Stimulated activated naive CD8-positive, alpha-beta T cell treated with anti-CD3 and anti-CD28 coated beads, Interleukin-15, Interleukin-2, amounts not matched to agents 100 U/mL and 50 U/mL, for 24 hours (primary cell): ENCODE measurements at regions not wholly inside any gene's neighbourhood (a gene's known extent, or its start where the extent isn't known, plus 50 kb on each side); places are given as distances from the start of the nearest gene placed in this dataset.

Experiments used
- ATAC-seq: fragments of 150-1000 bp; cut with Tn5 transposase; one replicate; pipeline ENCODE4 v1.10.0; 2021
- DNase-seq: peaks from one replicate; pipeline ENCODE4 v3.0.0; 2021

DNA sequence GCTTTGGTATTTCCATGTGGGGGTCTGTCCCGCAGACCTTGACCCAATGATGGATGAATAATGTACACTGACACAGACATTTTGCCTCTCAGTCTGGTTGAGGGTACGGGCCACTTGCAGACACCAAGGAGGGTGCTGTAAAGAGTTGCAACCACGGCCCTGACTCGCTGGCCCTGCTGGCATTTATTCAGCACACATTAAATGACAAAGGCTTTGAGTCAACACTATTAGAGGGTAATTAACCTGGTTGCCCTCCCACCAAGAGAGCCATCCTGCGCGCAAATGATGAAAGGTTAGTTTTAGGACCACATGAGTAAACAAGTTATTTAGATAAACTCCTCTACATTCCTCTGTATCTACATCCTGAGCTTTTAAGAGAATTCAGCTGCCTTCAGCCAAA is 308.9 kb upstream of the MMS22L start:
- DNase-seq, result no peak
- ATAC-seq, result no peak

DNA sequence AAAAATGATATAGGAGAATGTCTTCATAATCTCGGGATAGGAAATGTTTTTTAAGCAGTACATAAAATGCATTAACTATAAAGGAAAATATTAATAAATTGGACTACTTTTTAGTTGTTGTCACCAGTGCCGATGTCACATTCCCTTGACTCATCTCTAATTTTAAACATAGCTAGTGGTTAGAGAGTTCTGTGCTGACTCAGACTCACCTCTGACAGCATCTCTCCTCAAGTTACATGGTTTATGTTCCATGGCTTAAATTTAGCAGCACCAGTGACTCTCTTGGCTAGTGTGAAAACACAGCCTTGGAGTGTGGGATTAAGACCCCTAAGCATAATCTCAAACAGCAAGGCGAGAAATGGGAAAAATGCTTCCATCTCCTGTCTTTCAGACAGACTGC is 311.8 kb upstream of the MMS22L start:
- DNase-seq (no peak), ATAC-seq (no peak)

DNA sequence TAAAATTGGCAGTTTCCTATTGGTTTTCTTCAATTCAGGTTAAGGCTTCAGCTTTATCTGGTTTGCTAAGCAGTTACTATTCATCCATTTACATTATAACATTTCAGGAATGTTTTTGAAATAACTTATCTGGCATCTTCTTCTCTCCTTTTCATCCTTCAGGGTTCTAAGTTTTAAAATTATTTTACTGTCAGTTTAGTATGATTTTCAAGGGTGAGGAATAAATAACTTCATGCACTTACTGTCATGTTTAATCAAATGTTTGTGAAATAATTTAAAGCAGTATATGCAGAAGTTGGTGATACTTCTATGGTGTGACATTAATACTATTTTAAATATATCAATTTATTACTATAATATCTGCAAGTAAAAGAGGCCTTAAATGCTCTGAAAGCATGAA is 338.1 kb upstream of the MMS22L start:
- ATAC-seq, result no peak
- DNase-seq, result no peak

DNA sequence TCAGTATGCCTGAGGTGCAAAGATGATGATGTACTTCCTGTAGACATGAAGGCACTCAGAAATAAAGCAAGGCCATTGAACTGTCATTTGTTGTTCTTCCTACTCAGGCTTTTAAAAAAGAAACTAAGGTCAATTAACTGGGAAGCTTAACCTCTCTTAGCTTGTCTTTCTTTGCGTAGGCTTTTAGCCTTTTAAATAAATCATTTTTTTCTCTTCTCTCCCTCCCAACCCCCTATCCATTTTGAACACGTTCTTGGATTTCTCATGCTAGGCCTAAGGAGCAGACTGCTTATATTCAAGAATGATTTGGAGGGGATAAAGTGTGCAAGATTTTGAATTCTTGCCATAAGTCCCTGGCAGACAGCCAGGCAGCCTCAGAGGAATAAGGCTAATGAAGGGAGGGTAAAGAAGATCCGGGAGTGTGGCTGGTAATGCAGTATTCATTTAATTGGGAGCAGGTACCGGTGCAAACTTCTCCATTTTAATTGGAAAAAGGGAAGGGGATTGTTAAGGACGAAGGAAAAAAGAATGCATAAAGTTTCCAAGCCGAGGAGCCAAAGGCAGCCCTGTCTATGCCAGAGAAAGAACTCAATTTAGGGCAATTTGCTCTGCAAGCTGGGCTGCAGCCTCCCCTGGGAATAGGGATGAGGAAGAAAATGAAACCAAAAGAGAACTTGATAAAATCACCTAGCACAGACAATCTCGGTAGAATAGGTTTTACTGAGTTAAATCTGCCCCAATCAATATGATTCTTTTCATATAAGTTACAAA is 343.8 kb upstream of the MMS22L start:
- DNase-seq, result no peak

DNA sequence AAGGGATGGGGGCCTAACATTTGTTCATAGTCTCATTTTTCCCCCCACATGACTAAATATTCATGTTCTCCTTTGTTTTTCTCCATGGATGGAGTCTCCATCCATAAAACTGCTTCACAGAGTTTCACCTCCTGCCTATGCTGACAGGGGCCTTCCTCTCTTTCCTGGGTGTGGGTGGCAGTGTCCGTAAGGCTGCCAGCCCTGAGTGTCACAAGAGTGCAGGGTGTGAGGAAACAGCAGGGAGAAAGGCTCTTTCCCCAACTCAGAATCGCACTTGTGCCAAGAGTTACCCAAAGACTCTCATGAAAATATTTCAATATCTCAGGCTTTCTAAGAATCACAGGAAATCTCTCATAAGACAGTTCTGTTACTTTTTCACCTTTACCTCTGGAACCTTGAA is 346.2 kb upstream of the MMS22L start:
- ATAC-seq, result no peak
- no peak for DNase-seq

More for the DNA sequence above, 343.8 kb upstream of the MMS22L start:
- ATAC-seq, result no peak

DNA sequence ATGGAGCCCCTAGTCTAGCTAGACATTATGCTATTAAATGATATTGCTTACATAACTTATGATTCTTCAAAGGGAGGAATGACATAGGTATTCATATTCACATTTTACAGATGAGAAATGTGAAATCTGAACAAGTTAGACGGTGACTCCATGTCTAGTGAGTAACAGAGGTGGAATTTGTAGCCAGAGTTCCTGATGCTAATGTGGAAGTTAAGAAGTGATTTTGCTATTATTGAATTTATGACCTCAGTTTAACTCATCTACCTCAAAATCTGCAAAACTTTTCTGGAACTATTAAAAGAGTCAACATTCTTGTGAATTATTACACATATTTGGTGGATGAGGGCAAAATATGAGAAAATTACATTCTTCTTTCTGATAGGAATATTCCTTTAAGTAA is 347.6 kb upstream of the MMS22L start:
- DNase-seq (no peak), ATAC-seq (no peak)

DNA sequence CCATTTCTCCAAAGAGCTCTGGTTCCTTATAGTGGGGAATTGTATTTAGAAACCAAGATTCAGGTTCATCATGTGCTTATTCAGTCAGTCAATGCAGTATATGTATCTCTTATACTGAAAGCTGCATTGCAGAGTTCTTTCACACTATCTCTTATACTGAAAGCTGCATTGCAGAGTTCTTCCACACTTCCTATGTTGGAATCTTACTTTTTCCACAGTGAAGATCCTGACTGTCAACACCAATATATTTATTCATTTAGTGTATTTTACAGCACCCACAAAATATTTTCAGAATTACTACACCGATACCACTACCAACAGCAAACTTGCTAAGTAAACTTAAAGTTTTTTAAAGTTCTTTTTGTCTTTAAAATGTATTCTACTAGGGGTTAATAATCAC is 349.3 kb upstream of the MMS22L start:
- DNase-seq, result no peak

DNA sequence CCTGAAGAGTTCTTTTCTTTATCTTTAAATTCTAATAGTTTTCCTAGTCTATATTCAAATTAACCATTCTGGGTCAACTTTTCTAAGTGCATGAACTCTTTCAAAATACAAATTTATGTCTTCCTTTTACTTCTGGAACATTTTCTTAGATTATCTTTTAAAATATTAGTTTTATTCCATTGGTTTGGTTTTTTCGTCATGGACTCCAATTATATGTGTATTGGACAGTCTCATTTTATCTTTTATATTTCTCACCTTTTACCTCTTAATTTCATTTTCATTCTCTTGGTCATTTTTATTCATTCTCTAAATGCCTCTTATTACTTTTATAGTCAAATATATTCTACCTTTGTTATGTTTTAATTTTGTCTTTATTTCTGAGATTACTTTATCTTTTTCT is 356.7 kb upstream of the MMS22L start:
- no peak for ATAC-seq
- no peak for DNase-seq

More for the DNA sequence above, 349.3 kb upstream of the MMS22L start:
- ATAC-seq, result no peak

DNA sequence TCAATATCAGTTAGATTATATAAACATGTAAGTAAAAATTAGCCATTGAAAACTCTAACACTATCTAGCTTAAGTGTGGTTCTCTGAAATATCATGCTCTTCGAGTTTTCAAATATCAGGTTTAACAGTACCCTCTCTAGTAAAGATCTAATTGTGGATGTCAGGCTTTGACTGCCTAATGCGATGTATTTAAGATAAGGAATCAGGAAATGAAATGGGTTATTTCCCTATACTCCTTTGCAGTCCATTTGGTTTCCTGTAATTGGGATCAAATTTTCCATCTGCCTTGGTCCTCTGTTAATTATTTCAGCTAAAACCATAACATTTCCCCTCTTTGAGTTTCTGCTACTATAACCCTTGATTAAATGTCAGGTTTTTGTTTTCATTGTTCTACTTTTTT is 361.3 kb upstream of the MMS22L start:
- DNase-seq (no peak), ATAC-seq (no peak)

DNA sequence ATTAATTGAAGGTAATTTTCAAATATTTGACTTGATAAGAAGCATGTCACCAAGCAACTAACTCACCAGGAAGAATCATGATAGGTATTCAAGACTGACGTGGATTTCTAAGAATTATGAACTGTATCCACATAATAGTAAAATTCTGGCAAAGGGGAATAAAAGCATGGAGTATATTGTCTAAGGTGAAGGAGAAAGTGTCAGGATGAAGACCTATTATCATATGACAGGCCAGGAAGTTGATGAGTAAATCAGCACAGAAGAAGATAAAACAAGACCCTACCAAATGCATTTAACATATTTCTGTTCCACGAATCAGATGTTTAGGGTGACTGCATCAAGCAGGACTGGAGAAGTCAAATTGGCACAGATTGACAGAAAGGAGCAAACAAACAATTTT is 362.7 kb upstream of the MMS22L start:
- no peak for ATAC-seq
- no peak for DNase-seq

DNA sequence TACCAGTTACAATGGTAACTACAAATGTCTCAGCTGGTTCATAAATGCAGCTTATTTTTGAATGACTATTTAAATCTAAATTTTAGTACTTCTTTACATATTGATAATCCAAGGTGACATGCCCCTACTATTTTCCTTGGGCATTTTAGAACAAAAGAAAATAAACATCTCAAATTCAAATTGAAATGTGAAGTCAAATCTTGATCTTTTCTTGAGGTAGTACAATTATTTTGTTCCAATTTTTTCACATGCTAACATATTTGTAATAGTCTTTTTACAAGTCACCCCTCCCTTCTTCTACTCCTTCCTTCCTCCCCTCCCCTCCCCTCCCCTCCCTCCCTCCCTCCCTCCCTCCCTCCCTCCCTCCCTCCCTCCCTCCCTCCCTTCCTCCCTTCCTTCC is 370.1 kb upstream of the MMS22L start:
- no peak for ATAC-seq

DNA sequence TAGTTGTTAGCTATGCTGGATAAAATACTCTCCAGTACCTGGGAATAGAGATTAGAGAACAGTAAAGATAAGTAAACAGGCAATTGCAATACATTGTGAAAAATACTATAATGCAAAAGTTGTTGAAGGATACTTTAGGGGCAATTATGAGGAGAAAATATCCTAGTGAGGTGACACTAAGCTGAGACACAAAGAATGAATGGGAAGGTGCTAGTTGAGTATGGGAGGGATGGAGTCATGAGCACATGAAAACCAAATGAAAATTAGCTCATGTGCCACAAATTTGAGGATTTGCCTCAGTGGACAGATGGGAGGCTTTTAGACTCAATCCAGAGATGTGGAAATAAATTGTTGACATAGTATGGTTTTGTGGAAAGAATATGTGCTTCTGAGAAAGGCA is 370.5 kb upstream of the MMS22L start:
- ATAC-seq (no peak), DNase-seq (no peak)

More for the DNA sequence above, 370.1 kb upstream of the MMS22L start:
- DNase-seq, result no peak

DNA sequence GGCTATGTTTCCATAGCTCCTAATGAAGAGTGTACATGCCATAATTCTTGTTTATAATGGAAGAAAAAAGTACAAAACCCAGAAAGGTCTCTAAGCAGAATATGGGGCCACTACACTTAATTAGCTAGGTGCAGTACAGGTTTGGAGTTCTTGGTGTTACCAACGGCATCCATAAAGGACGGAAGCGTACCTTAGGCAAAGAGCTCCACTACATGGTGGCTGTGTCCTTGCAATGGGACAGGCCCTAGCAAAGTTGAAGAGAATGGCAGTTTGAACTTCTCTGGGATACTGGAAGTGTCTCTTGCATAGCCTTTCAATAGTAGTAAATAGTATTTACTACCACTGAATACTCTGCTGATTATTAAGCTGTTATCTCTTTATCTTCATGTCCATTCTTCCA is 371.7 kb upstream of the MMS22L start:
- DNase-seq, result no peak
- no peak for ATAC-seq

DNA sequence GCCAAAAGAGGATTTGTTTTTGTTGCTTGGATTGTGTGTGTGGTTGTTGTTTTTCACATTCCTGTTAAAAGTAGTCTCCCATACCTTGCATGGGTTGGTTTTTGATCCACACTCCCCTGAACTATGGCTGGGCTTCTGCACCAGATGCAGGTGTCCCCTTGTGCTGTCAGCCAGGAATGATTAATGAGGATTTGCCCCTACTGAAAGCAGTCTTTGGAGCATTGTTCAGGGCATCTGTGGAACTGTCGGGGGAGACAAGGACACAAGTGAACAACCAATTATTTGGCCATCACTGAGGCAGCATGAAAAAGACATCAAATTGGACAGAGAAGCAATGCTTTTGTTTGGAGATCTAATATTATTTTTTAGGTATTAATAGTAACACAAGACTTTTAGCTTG is 373.2 kb upstream of the MMS22L start:
- DNase-seq (no peak), ATAC-seq (no peak)

DNA sequence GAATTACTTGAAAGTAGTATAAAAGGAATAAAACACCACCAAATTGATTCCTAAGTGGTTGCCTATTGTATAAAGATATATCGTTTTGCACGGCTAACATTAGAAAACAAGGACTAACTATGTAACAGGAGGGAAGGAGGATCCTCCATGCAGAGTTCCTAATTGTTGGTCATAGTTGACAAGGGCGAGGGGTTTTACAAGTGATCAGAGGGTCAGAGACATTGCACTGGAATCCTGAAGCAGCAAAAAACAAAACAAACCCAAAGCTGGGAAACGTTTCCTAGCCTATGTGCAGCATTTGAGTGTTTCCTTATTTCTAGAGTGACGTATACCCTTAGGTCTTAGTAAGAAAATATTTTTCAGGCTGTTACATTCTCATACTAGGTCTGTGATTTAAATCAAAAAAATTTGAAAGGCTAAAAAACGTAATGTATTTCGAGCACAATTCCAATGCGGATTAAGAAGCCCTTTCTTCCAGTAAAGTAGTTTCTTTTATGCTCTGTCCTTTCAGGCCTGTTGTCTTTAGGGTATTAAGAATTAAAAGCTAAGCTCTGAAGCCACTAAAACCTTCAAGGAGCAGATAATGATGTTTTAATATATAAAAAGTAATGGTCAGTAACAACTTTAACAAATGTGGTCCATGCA is 373.8 kb upstream of the MMS22L start:
- no peak for ATAC-seq

DNA sequence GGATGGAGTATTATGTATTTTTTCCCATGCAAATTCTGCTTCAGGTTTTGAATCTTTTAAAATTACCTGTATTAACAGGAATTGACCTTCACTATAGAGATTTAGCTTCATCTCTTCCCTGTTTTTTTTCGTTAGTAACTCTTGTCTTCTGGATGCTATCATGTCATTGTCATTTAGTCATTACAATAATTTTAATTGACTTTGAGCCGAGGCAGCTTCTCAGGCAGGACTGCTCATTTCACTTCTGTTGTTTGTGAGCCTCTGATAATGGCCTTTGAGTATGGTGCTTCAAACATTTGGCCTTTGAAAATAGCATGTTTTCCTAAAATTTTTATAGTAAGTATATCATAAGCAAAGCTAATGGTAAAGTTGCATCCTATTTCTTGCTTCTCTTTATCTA is 375.1 kb upstream of the MMS22L start:
- ATAC-seq (no peak), DNase-seq (no peak)

More for the DNA sequence above, 373.8 kb upstream of the MMS22L start:
- DNase-seq, result no peak

DNA sequence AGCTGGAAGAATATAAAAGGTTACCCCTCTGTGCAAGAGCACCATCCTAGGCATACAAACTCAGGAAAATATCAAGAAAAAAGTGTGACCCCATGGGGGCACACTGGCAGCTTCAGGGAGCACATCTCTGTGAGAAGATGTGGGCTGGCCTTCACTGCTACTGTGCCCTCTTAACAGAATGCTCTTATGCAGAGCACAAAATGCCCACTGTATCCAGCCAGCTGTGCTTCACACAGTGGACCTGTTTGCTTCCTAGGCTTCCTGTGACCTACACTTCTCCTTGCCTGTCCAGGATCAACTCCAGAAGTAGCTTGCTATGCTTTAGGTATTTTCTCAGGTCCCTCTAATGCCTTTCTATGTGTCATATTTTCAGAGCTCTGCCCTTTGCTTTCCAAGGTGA is 380.2 kb upstream of the MMS22L start:
- ATAC-seq (no peak), DNase-seq (no peak)

DNA sequence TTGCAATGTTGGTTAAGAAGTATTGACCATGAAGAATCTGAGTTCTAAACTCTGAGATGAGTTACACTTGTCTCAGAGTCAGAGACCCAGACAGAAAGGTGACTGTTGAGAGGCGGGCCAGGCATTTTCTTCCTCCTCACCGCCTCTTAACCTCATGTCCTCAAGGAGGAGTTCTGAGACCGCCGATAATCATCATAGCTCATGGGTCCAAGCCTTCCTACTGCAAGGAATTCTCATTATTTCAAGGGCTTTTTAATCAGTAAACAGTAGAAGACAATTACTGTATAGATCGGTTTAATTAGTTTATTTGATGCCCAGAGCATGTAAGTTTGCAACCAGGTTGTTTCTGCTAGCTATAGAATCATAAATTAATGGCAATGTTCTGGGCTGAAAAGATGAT is 382.4 kb upstream of the MMS22L start:
- ATAC-seq, result no peak
- no peak for DNase-seq

DNA sequence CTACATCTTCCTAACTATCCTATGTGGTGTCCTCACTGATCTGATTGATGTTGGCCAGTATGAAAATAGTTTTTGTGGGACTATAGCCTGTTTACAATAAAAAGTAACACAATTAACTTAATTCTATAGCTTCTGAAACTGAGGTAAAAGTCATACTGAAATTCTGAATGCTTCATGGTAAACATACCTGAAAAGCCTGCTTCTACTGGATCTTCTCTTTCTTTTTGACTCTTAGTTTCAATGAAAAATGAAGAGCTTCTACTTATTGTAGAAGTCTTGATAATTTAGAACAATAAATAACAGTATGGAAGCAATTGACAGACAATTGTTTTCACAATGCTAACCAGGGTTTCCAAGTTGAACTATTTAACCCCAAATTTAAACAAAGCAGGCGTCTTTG is 383.9 kb upstream of the MMS22L start:
- no peak for DNase-seq
- ATAC-seq, result no peak

DNA sequence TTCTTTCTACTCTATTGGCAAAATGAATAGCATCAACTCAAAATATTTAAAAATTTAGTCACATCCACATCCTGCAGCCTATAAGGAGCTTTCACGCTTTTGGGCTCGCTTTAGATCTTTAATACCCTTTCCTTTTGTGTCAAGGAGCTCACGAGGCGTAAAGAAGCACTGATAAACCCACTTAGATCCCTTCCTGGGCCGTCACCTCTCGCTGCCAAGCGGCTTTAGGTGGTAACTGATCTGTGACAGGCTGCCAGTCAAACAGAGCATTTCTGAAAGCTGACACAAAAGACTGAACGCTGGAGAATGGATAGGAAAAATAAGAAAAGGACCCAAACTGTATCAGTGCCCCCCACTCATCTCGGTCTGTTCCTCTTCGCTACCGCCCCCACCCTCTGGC is 385.7 kb upstream of the MMS22L start:
- ATAC-seq, result no peak
- no peak for DNase-seq

DNA sequence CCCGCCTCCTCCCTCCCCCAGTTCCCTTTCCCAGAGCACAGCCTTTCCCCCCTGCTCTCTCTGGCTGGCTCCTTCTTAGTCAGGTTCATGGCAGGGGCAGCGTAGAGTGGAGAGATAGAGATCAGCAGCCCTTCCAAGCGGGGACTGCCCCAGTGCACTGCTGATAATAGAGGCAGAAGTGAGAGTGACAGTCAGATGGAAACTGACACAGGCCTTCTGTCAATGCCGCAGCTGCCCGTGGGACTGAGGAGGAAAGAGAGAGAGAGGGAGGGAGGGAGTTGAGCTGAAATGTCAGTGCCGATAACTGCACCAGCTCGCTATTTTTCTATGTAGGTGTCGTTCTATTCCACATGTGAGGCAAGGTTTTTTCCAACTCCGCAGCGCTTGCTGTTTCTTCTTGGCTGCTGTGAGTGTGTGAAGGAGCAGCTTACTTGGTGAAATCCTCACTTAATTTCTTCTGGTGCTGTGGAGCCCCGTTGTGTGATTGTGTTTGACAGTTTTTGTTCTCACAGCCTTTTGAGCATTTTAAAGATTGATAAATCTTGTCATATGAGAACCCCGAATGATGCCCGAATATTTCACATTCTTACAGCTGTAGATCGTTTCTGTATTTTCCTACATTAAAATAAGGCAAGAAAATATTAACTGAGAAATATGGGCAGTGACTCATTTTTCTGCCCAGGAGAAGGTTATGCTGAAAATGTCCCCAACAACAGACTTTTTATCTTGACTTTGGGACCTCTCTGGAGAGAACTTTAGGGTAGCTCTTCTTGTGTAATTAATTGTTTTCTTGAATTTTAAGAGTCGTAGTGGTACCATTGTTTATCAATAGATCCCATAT is 386.4 kb upstream of the MMS22L start:
- ATAC-seq, result peak; percentile 98
- DNase-seq, result peak; percentile 26

DNA sequence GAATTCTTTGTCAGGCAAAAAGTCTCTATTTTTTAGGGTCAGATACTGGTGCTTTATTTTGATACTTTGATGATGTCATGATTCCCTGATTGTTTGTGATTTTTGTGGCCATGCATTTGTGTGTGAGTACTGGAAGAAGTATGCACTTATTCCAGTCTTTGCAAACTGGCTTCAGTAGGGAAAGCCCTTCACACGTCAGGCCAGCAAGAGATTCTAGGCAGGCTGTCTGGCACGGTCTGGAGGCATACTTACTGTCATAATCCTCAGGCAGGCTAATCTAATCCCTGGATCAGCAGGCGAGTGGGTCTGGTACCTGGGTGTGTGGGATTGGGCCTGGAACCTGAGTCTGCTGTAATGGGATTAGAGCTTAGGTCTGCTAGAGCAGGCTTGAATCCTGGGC is 391.8 kb upstream of the MMS22L start:
- ATAC-seq, result no peak
- no peak for DNase-seq

DNA sequence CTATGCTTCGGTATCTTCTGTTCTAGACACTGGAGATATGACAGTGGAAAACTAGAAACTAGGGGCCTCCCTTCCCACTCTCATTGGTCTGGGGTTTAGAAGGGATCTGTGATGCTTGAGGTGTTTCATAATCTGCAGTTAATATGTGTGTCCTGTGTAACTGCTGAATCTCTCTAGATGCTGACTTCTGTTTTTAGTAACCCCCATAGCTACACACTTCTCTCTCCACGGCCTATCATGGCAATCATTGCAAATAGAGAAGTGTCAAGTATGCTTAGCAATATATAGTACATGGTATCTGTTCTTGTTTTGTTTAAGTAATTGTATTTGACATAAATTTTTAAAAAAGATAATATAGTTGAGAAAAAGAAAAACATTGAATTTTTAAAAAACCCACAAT is 394.6 kb upstream of the MMS22L start:
- no peak for ATAC-seq

More for the DNA sequence above, 394.6 kb upstream of the MMS22L start:
- no peak for DNase-seq
